OCI-LY3 (cell line): ENCODE measurements at regions not wholly inside any gene's neighbourhood (a gene's known extent, or its start where the extent isn't known, plus 50 kb on each side); places are given as distances from the start of the nearest gene placed in this dataset.

Source experiments
- EZH2phosphoT487 ChIP-seq: fragments of 200-600 bp; shearing (Covaris generic); IDR thresholded peaks from 2 replicates; pipeline ENCODE4 v1.6.1; 2018; ENCODE audit warnings: antibody characterized with exemption, mixed run types, low read depth
- TF ChIP-seq, protein P1 (sequence below): fragments of 200-600, 300-600 bp; sonication (generic); IDR thresholded peaks from 2 replicates; pipeline ENCODE4 v1.5.1; 2014; ENCODE audit warnings: antibody characterized with exemption, low read length, low read depth

DNA sequence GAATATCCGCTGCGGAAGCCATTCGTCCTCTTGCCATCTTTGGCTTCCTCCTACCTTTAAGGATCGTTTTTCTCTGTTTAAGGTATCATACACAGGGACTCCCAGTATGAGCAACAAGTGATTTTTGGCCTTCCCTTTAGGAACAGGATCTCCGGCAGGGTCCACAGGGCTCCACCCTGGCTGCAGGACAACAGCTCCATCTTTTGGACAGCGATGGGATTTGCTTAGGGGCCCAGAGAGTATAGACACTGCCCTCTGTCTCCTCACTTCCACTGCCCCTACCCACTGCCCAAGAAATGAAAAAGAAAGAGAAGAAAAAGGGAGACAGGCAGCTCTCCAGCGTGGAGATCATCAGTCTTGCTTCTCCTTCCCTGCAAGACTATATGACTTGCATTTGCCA, 224.5 kb downstream of the UXS1 start:
- TF ChIP-seq, protein P1, sequence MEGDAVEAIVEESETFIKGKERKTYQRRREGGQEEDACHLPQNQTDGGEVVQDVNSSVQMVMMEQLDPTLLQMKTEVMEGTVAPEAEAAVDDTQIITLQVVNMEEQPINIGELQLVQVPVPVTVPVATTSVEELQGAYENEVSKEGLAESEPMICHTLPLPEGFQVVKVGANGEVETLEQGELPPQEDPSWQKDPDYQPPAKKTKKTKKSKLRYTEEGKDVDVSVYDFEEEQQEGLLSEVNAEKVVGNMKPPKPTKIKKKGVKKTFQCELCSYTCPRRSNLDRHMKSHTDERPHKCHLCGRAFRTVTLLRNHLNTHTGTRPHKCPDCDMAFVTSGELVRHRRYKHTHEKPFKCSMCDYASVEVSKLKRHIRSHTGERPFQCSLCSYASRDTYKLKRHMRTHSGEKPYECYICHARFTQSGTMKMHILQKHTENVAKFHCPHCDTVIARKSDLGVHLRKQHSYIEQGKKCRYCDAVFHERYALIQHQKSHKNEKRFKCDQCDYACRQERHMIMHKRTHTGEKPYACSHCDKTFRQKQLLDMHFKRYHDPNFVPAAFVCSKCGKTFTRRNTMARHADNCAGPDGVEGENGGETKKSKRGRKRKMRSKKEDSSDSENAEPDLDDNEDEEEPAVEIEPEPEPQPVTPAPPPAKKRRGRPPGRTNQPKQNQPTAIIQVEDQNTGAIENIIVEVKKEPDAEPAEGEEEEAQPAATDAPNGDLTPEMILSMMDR: peak; percentile 50
- no peak for TF ChIP-seq EZH2phosphoT487
